ENCODE measurements at regions not wholly inside any gene's neighbourhood (a gene's known extent, or its start where the extent isn't known, plus 50 kb on each side); places are given as distances from the start of the nearest gene placed in this dataset.

- TF ChIP-seq CTCF (conservative IDR thresholded peaks at IDR 0.05) (no peak), EZH2 (IDR thresholded peaks at IDR 0.05; ENCODE audit: low read depth) (no peak)
These were observed 187.8 kb upstream of the KCND3 start for GRCh38 chr1:112177314-112177713.
